Natural killer cell (primary cell): ENCODE measurements at regions not wholly inside any gene's neighbourhood (a gene's known extent, or its start where the extent isn't known, plus 50 kb on each side); places are given as distances from the start of the nearest gene placed in this dataset.

Source experiments
- ATAC-seq, 3 donors: fragments of 150-1000 bp in 2 of 3; fragments of 200-7000 bp in 1 of 3; cut with Tn5 transposase; 1 replicate in 1 of 3; 2 replicates in 2 of 3; pipeline ENCODE4 v1.10.0; 2021; ENCODE audit warnings: mild to moderate bottlenecking in 2 of 3, moderate library complexity in 2 of 3
- DNase-seq, 2 donors: peaks; one replicate each; pipeline versions ENCODE4 v3.0.0 to v3.0.0-alpha.2; 2013 to 2021; ENCODE audit warnings: mixed read lengths in 1 of 2
- H3K27ac ChIP-seq: one replicate; pipeline ENCODE4 v1.5.1; 2013; ENCODE audit warnings: mild to moderate bottlenecking, low read length
- H3K27me3 ChIP-seq: one replicate; pipeline ENCODE4 v1.6.1; 2013; ENCODE audit warnings: low read length; ENCODE audit not compliant: control insufficient read depth, insufficient read depth
- H3K36me3 ChIP-seq: one replicate; pipeline ENCODE4 v1.6.1; 2013; ENCODE audit warnings: low read length; ENCODE audit not compliant: control insufficient read depth, insufficient read depth
- H3K4me1 ChIP-seq: one replicate; pipeline ENCODE4 v1.6.1; 2013; ENCODE audit warnings: low read length; ENCODE audit not compliant: control insufficient read depth, insufficient read depth
- H3K4me3 ChIP-seq: one replicate; pipeline ENCODE4 v1.5.1; 2013; ENCODE audit warnings: low read length
- H3K9me3 ChIP-seq: one replicate; pipeline ENCODE4 v1.6.1; 2013; ENCODE audit warnings: low read length; ENCODE audit not compliant: control insufficient read depth, insufficient read depth
- H3K27ac Mint-ChIP-seq, 2 donors: one replicate each; pipeline ENCODE4 v1.8.0; 2022; ENCODE audit warnings: mild to moderate bottlenecking in 2 of 2, mixed read lengths in 2 of 2, moderate library complexity in 1 of 2
- H3K27me3 Mint-ChIP-seq, 2 donors: one replicate each; pipeline ENCODE4 v1.8.0; 2022; ENCODE audit warnings: low read depth in 2 of 2, mixed read lengths in 2 of 2
- H3K36me3 Mint-ChIP-seq: one replicate; pipeline ENCODE4 v1.8.0; 2022; ENCODE audit warnings: mixed read lengths
- H3K4me1 Mint-ChIP-seq, 2 donors: one replicate each; pipeline ENCODE4 v1.8.0; 2022; ENCODE audit warnings: mixed read lengths in 2 of 2
- H3K4me3 Mint-ChIP-seq: one replicate; pipeline ENCODE4 v1.8.0; 2022; ENCODE audit warnings: mild to moderate bottlenecking, moderate library complexity, mixed read lengths
- H3K9me3 Mint-ChIP-seq, 2 donors: one replicate each; pipeline ENCODE4 v1.8.0; 2022; ENCODE audit warnings: mixed read lengths in 2 of 2
- CTCF ChIP-seq: fragments of 200-600 bp; IDR thresholded peaks from one replicate; pipeline ENCODE4 v1.8.0; 2022; ENCODE audit warnings: antibody characterized with exemption
- WGBS: methylation state at CpG from one replicate; pipeline ENCODE4 v1.1.7; 2013; ENCODE audit warnings: missing lambda C conversion rate; ENCODE audit not compliant: insufficient coverage; 5-methylcytosine and 5-hydroxymethylcytosine counted together
- intact Hi-C: fragments of 100-400 bp; cut with micrococcal nuclease; formaldehyde crosslinking; loops from one replicate; pipeline ENCODE4 v1.14.2; 2022

DNA sequence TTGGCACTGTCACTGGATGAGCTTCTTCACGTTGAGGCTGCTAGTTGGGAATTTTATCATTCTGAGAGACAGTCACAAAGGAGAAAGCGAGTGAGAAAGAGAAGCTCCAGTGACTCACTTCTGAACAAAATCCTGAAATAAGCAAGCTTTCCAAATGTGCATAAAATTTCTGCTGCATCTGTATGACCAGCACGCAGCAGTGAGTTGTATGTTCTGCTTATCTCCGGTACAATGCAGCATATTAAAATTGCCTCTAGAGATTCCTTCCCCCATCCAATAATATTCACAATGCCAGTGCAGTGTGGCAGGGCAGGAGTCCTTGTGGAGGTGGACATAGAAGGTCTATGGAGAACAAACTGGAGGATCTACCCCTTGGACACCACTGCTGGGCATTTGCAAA is 290.5 kb downstream of the ADGB start:
- TF ChIP-seq CTCF: no peak
- no peaks in the 10 kb centered on the region for H3K27me3 Mint-ChIP-seq
- H3K4me1 Mint-ChIP-seq: no peaks in the 10 kb centered on the region
- ATAC-seq (no peak), DNase-seq (no peak)
- no peak overlapping the region for H3K27ac Mint-ChIP-seq
- peaks cover 0 to 3% of the 10 kb centered on the region in 2 donors for H3K9me3 Mint-ChIP-seq
- H3K4me3 Mint-ChIP-seq: no peak overlapping the region
- no peaks in the 10 kb centered on the region for H3K9me3 ChIP-seq
- H3K36me3 Mint-ChIP-seq: no peaks in the 10 kb centered on the region
- 87% methylated on average over 4 of the region's 4 CpGs for WGBS
- H3K4me3 ChIP-seq: no peak overlapping the region
- H3K27me3 ChIP-seq: no peaks in the 10 kb centered on the region
- intact Hi-C loops: no loop called here
- H3K27ac ChIP-seq: no peak overlapping the region
- no peaks in the 10 kb centered on the region for H3K4me1 ChIP-seq
- H3K36me3 ChIP-seq: no peaks in the 10 kb centered on the region

GRCh38 chr6:146890172-146890571 is 291.4 kb downstream of the ADGB start:
- ATAC-seq: no peak
- 92% methylated on average over 3 of the region's 3 CpGs for WGBS

GRCh38 chr6:146890644-146891434 is 292.1 kb downstream of the ADGB start:
- Mint-ChIP-seq H3K27ac (no peak overlapping the region), H3K4me1 (no peaks in the 10 kb centered on the region), H3K27me3 (no peaks in the 10 kb centered on the region), H3K36me3 (no peaks in the 10 kb centered on the region), H3K4me3 (no peak overlapping the region), H3K9me3 (peaks cover 3 to 5% of the 10 kb centered on the region in 2 donors)
- no peak overlapping the region for H3K27ac ChIP-seq
- intact Hi-C loops: no loop called here
- H3K9me3 ChIP-seq: no peaks in the 10 kb centered on the region
- H3K4me1 ChIP-seq: no peaks in the 10 kb centered on the region
- no peaks in the 10 kb centered on the region for H3K36me3 ChIP-seq
- TF ChIP-seq CTCF: no peak
- no peak overlapping the region for H3K4me3 ChIP-seq
- DNase-seq: no peak
- 91% methylated on average over 9 of the region's 9 CpGs for WGBS
- no peak for ATAC-seq
- H3K27me3 ChIP-seq: no peaks in the 10 kb centered on the region

More at GRCh38 chr6:146890172-146890571, 291.4 kb downstream of the ADGB start:
- H3K27ac Mint-ChIP-seq: no peak overlapping the region
- intact Hi-C loops: no loop called here
- no peak overlapping the region for H3K27ac ChIP-seq
- H3K4me3 Mint-ChIP-seq: no peak overlapping the region
- no peaks in the 10 kb centered on the region for H3K36me3 Mint-ChIP-seq
- peaks cover 2 to 5% of the 10 kb centered on the region in 2 donors for H3K9me3 Mint-ChIP-seq
- H3K4me1 ChIP-seq: no peaks in the 10 kb centered on the region
- no peak for DNase-seq
- H3K4me1 Mint-ChIP-seq: no peaks in the 10 kb centered on the region
- TF ChIP-seq CTCF: no peak
- H3K9me3 ChIP-seq: no peaks in the 10 kb centered on the region
- H3K36me3 ChIP-seq: no peaks in the 10 kb centered on the region
- H3K4me3 ChIP-seq: no peak overlapping the region
- H3K27me3 ChIP-seq: no peaks in the 10 kb centered on the region
- no peaks in the 10 kb centered on the region for H3K27me3 Mint-ChIP-seq
